SU-DHL-6 (cell line): ENCODE measurements at regions not wholly inside any gene's neighbourhood (a gene's known extent, or its start where the extent isn't known, plus 50 kb on each side); places are given as distances from the start of the nearest gene placed in this dataset.

ENCODE experiments used
- H2AFZ ChIP-seq: fragments of 200-600 bp; sonication (generic); 2 replicates; pipeline ENCODE4 v1.6.1; 2014; ENCODE audit warnings: low read depth, mild to moderate bottlenecking, moderate library complexity, mixed read lengths, antibody characterized with exemption, low read length; ENCODE audit not compliant: severe bottlenecking
- H3F3A ChIP-seq: fragments of 200-600 bp; shearing (Covaris generic); 2 replicates; pipeline ENCODE4 v1.6.0; 2016; ENCODE audit warnings: antibody characterized with exemption, mild to moderate bottlenecking; ENCODE audit not compliant: insufficient read depth
- H3K27ac ChIP-seq: fragments of 200-600 bp; sonication (generic); 2 replicates; pipeline ENCODE4 v1.5.1; 2016; ENCODE audit warnings: low read depth, mild to moderate bottlenecking, low read length, moderate library complexity, mixed read lengths
- H3K27me3 ChIP-seq: fragments of 200-600 bp; sonication (generic), shearing (Covaris generic); 2 replicates; pipeline ENCODE4 v1.6.0; 2014; ENCODE audit warnings: mild to moderate bottlenecking, low read length
- H3K36me3 ChIP-seq: fragments of 200-600 bp; sonication (generic); 2 replicates; pipeline ENCODE4 v1.6.1; 2014; ENCODE audit warnings: mild to moderate bottlenecking, low read length, mixed read lengths
- H3K4me2 ChIP-seq: fragments of 300-600, 200-600 bp; shearing (Covaris generic), sonication (generic); 2 replicates; pipeline ENCODE4 v1.6.0; 2014; ENCODE audit warnings: low read length, low read depth, mild to moderate bottlenecking; ENCODE audit not compliant: poor library complexity, severe bottlenecking
- H3K4me3 ChIP-seq: fragments of 200-600 bp; sonication (generic); 2 replicates; pipeline ENCODE4 v1.5.1; 2014; ENCODE audit warnings: antibody characterized with exemption, low read length, mild to moderate bottlenecking, mixed read lengths; ENCODE audit not compliant: insufficient read depth, poor library complexity, severe bottlenecking
- H3K79me2 ChIP-seq: fragments of 200-600 bp; sonication (generic); 2 replicates; pipeline ENCODE4 v1.6.1; 2014; ENCODE audit warnings: mild to moderate bottlenecking, low read length, moderate library complexity; ENCODE audit not compliant: insufficient read depth
- H3K9ac ChIP-seq: fragments of 200-600 bp; sonication (generic); 2 replicates; pipeline ENCODE4 v1.7.0; 2014; ENCODE audit warnings: mild to moderate bottlenecking, low read length
- H3K9me2 ChIP-seq: fragments of 200-600 bp; sonication (generic); replicated peaks from 2 replicates; pipeline ENCODE4 v1.6.1; 2014; ENCODE audit warnings: low read length; ENCODE audit not compliant: insufficient read depth
- H3K9me3 ChIP-seq: fragments of 200-600 bp; sonication (generic); 2 replicates; pipeline ENCODE4 v1.6.1; 2014; ENCODE audit warnings: low read length, mixed read lengths; ENCODE audit not compliant: insufficient read depth
- H4K20me1 ChIP-seq: fragments of 200-600 bp; sonication (generic); 2 replicates; pipeline ENCODE4 v1.6.1; 2014; ENCODE audit warnings: low read depth, mild to moderate bottlenecking, antibody characterized with exemption, low read length, moderate library complexity, mixed read lengths
- EZH2phosphoT487 ChIP-seq: fragments of 200-600 bp; sonication (generic), shearing (Covaris generic); conservative IDR thresholded peaks from 2 replicates; pipeline ENCODE4 v1.6.1; 2018; ENCODE audit warnings: mild to moderate bottlenecking, antibody characterized with exemption, low read length, moderate library complexity, mixed read lengths
- TF ChIP-seq, protein P1 (sequence below): fragments of 200-600 bp; sonication (generic); IDR thresholded peaks from one replicate; pipeline ENCODE4 v1.5.1; 2017; ENCODE audit warnings: antibody characterized with exemption, mild to moderate bottlenecking, low read length, moderate library complexity; ENCODE audit not compliant: insufficient read depth, poor library complexity, severe bottlenecking

- Histone ChIP-seq H3K27me3 (no peaks in the 10 kb centered on the region), H2AFZ (no peak overlapping the region), H3K9ac (no peak overlapping the region), H3F3A (0 out of 2 replicates have a peak, but pooled peaks cover 4% of the 10 kb centered on the region), H3K36me3 (no peaks in the 10 kb centered on the region), H3K27ac (no peak overlapping the region), H3K4me3 (no peak overlapping the region), H4K20me1 (no peaks in the 10 kb centered on the region), H3K4me2 (no peak overlapping the region), H3K9me2 (no peaks in the 10 kb centered on the region), H3K9me3 (peaks cover 2% of the 10 kb centered on the region; the same call in 1 of the 2 replicates), H3K79me2 (no peaks in the 10 kb centered on the region)
- no peak for TF ChIP-seq EZH2phosphoT487
- TF ChIP-seq, protein P1, sequence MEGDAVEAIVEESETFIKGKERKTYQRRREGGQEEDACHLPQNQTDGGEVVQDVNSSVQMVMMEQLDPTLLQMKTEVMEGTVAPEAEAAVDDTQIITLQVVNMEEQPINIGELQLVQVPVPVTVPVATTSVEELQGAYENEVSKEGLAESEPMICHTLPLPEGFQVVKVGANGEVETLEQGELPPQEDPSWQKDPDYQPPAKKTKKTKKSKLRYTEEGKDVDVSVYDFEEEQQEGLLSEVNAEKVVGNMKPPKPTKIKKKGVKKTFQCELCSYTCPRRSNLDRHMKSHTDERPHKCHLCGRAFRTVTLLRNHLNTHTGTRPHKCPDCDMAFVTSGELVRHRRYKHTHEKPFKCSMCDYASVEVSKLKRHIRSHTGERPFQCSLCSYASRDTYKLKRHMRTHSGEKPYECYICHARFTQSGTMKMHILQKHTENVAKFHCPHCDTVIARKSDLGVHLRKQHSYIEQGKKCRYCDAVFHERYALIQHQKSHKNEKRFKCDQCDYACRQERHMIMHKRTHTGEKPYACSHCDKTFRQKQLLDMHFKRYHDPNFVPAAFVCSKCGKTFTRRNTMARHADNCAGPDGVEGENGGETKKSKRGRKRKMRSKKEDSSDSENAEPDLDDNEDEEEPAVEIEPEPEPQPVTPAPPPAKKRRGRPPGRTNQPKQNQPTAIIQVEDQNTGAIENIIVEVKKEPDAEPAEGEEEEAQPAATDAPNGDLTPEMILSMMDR = no peak
Observed at GRCh38 chr1:189274267-189274666, 1203.4 kb downstream of the BRINP3 start.

DNA sequence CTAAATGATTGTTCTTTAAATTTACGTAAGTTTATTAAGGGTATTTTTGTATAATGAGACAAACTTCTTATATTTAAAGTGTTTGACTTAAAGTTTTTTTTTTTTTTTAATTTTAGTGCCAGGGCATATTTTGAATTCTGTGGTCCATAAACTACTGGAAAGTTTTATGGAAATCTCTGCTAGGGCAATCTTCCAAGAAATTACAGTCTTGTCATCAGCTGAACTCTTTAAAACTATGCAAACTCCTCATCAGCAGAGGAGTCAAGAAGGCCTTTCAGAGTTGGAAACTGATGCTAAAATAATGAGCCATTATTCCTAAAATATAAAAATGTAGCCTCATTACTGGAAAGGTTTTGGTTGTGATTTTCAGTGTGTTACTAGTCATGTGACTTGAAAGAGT lies 1201.9 kb downstream of the BRINP3 start:
- TF ChIP-seq, protein P1 = no peak
- TF ChIP-seq EZH2phosphoT487 = no peak
- H3K27me3 ChIP-seq = no peaks in the 10 kb centered on the region

DNA sequence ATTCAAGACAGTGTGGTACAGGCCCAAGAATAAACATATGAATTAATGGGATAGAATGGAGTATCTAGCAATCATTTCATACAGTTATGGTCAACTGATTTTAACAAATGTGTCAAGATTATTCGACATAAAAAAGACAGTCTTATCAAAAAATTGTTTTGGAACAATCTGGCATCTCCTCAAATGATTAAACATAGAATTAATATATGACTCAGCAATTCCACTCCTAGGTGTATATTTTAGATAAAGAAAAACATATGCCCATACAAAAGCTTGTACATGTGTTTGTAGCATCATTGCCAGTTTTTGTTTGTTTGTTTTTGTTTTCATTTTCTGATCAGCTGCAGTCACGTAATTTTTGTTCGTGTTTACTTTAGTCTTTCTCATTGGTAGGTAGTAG lies 1188.3 kb downstream of the BRINP3 start:
- Histone ChIP-seq H3K9me2 (no peaks in the 10 kb centered on the region), H4K20me1 (no peaks in the 10 kb centered on the region), H3F3A (no peaks in the 10 kb centered on the region), H3K79me2 (no peaks in the 10 kb centered on the region), H3K4me3 (no peak overlapping the region), H3K27ac (no peak overlapping the region), H3K27me3 (no peaks in the 10 kb centered on the region), H3K9ac (no peak overlapping the region), H3K9me3 (no peaks in the 10 kb centered on the region), H2AFZ (no peak overlapping the region), H3K36me3 (no peaks in the 10 kb centered on the region), H3K4me2 (no peak overlapping the region)
- TF ChIP-seq, protein P1 = no peak
- TF ChIP-seq EZH2phosphoT487 = no peak

More for the DNA sequence above, 1201.9 kb downstream of the BRINP3 start:
- H3K9me2 ChIP-seq = no peaks in the 10 kb centered on the region
- no peaks in the 10 kb centered on the region for H4K20me1 ChIP-seq
- H3F3A ChIP-seq = 0 out of 2 replicates have a peak, but pooled peaks cover 4% of the 10 kb centered on the region
- H3K4me3 ChIP-seq = no peak overlapping the region
- H3K9ac ChIP-seq = no peak overlapping the region
- H3K79me2 ChIP-seq = no peaks in the 10 kb centered on the region
- no peaks in the 10 kb centered on the region for H3K36me3 ChIP-seq
- H3K9me3 ChIP-seq = no peaks in the 10 kb centered on the region
- H3K27ac ChIP-seq = no peak overlapping the region
- no peak overlapping the region for H2AFZ ChIP-seq
- H3K4me2 ChIP-seq = no peak overlapping the region
